Astrocyte (in vitro differentiated cells and primary cell): ENCODE measurements at regions not wholly inside any gene's neighbourhood (a gene's known extent, or its start where the extent isn't known, plus 50 kb on each side); places are given as distances from the start of the nearest gene placed in this dataset.
A peak's percentile ranks its signal among the peaks of the same experiment; 100 is the strongest.

Source experiments
- DNase-seq: peaks from one replicate; pipeline ENCODE4 v3.0.0-alpha.2; 2010; ENCODE audit warnings: low read depth
- FAIRE-seq: peaks from 2 replicates; lab custom pipeline; 2011; peaks lifted over from hg19 to GRCh38; lab: Jason Lieb, UNC
- H2AFZ ChIP-seq: 2 replicates; pipeline ENCODE4 v1.6.0; 2012; ENCODE audit warnings: low read depth, low read length, inconsistent platforms
- H3K27ac ChIP-seq: 2 replicates; pipeline ENCODE4 v1.5.1; 2011; ENCODE audit warnings: low read depth, low read length, inconsistent platforms
- H3K27me3 ChIP-seq: 2 replicates; pipeline ENCODE4 v1.6.0; 2011; ENCODE audit warnings: low read length, inconsistent platforms; ENCODE audit not compliant: insufficient read depth
- H3K36me3 ChIP-seq: 2 replicates; pipeline ENCODE4 v1.5.1; 2011; ENCODE audit warnings: low read length, inconsistent platforms; ENCODE audit not compliant: insufficient read depth
- H3K4me1 ChIP-seq: 2 replicates; pipeline ENCODE4 v1.5.1; 2011; ENCODE audit warnings: low read length, inconsistent platforms; ENCODE audit not compliant: insufficient read depth
- H3K4me2 ChIP-seq: 2 replicates; pipeline ENCODE4 v1.6.0; 2012; ENCODE audit warnings: low read length, inconsistent platforms
- H3K4me3 ChIP-seq: 2 replicates; pipeline ENCODE4 v1.5.1; 2011; ENCODE audit warnings: low read depth, mild to moderate bottlenecking, low read length, inconsistent platforms; ENCODE audit not compliant: insufficient read depth
- H3K79me2 ChIP-seq: 2 replicates; pipeline ENCODE4 v1.6.0; 2012; ENCODE audit warnings: mild to moderate bottlenecking, low read length, inconsistent platforms; ENCODE audit not compliant: insufficient read depth
- H3K9ac ChIP-seq: 2 replicates; pipeline ENCODE4 v1.6.0; 2012; ENCODE audit warnings: mild to moderate bottlenecking, low read length, inconsistent platforms
- H3K9me3 ChIP-seq: 2 replicates; pipeline ENCODE4 v1.5.1; 2012; ENCODE audit warnings: low read depth, mild to moderate bottlenecking, low read length, inconsistent platforms; ENCODE audit not compliant: insufficient read depth
- H4K20me1 ChIP-seq: 2 replicates; pipeline ENCODE4 v1.6.0; 2012; ENCODE audit warnings: low read length, inconsistent platforms; ENCODE audit not compliant: insufficient read depth
- H3K27ac Mint-ChIP-seq: one replicate; pipeline ENCODE4 v1.8.0; 2021; ENCODE audit warnings: mild to moderate bottlenecking, mixed read lengths; ENCODE audit not compliant: unreplicated experiment
- H3K27me3 Mint-ChIP-seq: one replicate; pipeline ENCODE4 v1.8.0; 2021; ENCODE audit warnings: low read depth, mixed read lengths; ENCODE audit not compliant: unreplicated experiment
- H3K36me3 Mint-ChIP-seq: one replicate; pipeline ENCODE4 v1.8.0; 2021; ENCODE audit warnings: low read depth, mixed read lengths; ENCODE audit not compliant: unreplicated experiment
- H3K4me1 Mint-ChIP-seq: one replicate; pipeline ENCODE4 v1.8.0; 2021; ENCODE audit warnings: low read depth, mixed read lengths; ENCODE audit not compliant: unreplicated experiment
- H3K4me3 Mint-ChIP-seq: one replicate; pipeline ENCODE4 v1.8.0; 2021; ENCODE audit warnings: mild to moderate bottlenecking, moderate library complexity, mixed read lengths; ENCODE audit not compliant: unreplicated experiment
- H3K9me3 Mint-ChIP-seq: one replicate; pipeline ENCODE4 v1.8.0; 2021; ENCODE audit warnings: mild to moderate bottlenecking, mixed read lengths; ENCODE audit not compliant: unreplicated experiment
- CTCF ChIP-seq: IDR thresholded peaks from 2 replicates; pipeline ENCODE4 v1.5.1; 2011; ENCODE audit warnings: low read depth, mild to moderate bottlenecking, inconsistent platforms, low read length, moderate library complexity; ENCODE audit not compliant: insufficient read depth
- EZH2 ChIP-seq: IDR thresholded peaks from 2 replicates; pipeline ENCODE4 v1.6.1; 2012; ENCODE audit warnings: mild to moderate bottlenecking, low read length, inconsistent platforms; ENCODE audit not compliant: insufficient read depth

GRCh38 chr5:13627673-13628454, 316.6 kb downstream of the DNAH5 start:
- H3K9me3 ChIP-seq = no peaks in the 10 kb centered on the region
- Mint-ChIP-seq H3K36me3 (no peaks in the 10 kb centered on the region), H3K4me3 (no peak overlapping the region), H3K27me3 (no peaks in the 10 kb centered on the region), H3K4me1 (peaks cover 13% of the 10 kb centered on the region), H3K27ac (no peak overlapping the region), H3K9me3 (no peaks in the 10 kb centered on the region)
- H4K20me1 ChIP-seq = no peaks in the 10 kb centered on the region
- no peak for TF ChIP-seq CTCF
- TF ChIP-seq EZH2 = no peak
- no peak for FAIRE-seq
- no peak for DNase-seq
- H3K27ac ChIP-seq = no peak overlapping the region
- no peak overlapping the region for H3K9ac ChIP-seq
- no peak overlapping the region for H3K4me2 ChIP-seq
- no peaks in the 10 kb centered on the region for H3K36me3 ChIP-seq
- H3K27me3 ChIP-seq = no peaks in the 10 kb centered on the region
- H3K79me2 ChIP-seq = no peaks in the 10 kb centered on the region
- no peaks in the 10 kb centered on the region for H3K4me1 ChIP-seq
- no peak overlapping the region for H2AFZ ChIP-seq
- H3K4me3 ChIP-seq = no peak overlapping the region

- no peak overlapping the region for H3K9ac ChIP-seq
- no peak overlapping the region for H3K4me3 ChIP-seq
- H3K36me3 ChIP-seq = no peaks in the 10 kb centered on the region
- H3K36me3 Mint-ChIP-seq = no peaks in the 10 kb centered on the region
- no peak overlapping the region for H3K27ac ChIP-seq
- no peak overlapping the region for H3K27ac Mint-ChIP-seq
- H3K4me1 Mint-ChIP-seq = peaks cover 7% of the 10 kb centered on the region
- H3K4me1 ChIP-seq = no peaks in the 10 kb centered on the region
- no peak for FAIRE-seq
- H3K27me3 ChIP-seq = no peaks in the 10 kb centered on the region
- H4K20me1 ChIP-seq = no peaks in the 10 kb centered on the region
- H3K79me2 ChIP-seq = no peaks in the 10 kb centered on the region
- DNase-seq = peak; percentile 20
- no peak overlapping the region for H2AFZ ChIP-seq
- TF ChIP-seq EZH2 (no peak), CTCF (no peak)
- no peaks in the 10 kb centered on the region for H3K9me3 ChIP-seq
- no peak overlapping the region for H3K4me3 Mint-ChIP-seq
- H3K4me2 ChIP-seq = no peak overlapping the region
- no peaks in the 10 kb centered on the region for H3K27me3 Mint-ChIP-seq
- no peaks in the 10 kb centered on the region for H3K9me3 Mint-ChIP-seq
Observed at GRCh38 chr5:13625616-13626198, 318.8 kb downstream of the DNAH5 start.
